ENCODE measurements at regions not wholly inside any gene's neighbourhood (a gene's known extent, or its start where the extent isn't known, plus 50 kb on each side); places are given as distances from the start of the nearest gene placed in this dataset.
A peak's percentile ranks its signal among the peaks of the same experiment; 100 is the strongest.
"Not testable (repeated sequence)": the region's sequence is repeated elsewhere in the genome, so short reads cannot be mapped to it uniquely, and the experiment has no call there.

GRCh38 chr2:215889240-215889969 lies 123.9 kb downstream of the MREG start:
- not testable (repeated sequence) for DNase-seq

- no peak for DNase-seq
Measured at GRCh38 chr2:215888680-215889079, 124.7 kb downstream of the MREG start.

- no peak for DNase-seq
Measured at GRCh38 chr2:215887303-215887702, 126.0 kb downstream of the MREG start.

- DNase-seq = peak; percentile 30
Measured at GRCh38 chr2:215886022-215886421, 127.3 kb downstream of the MREG start.

GRCh38 chr2:215885536-215885935 lies 127.8 kb downstream of the MREG start:
- peak; percentile 74 for DNase-seq

GRCh38 chr2:215884451-215885087 lies 128.8 kb downstream of the MREG start:
- DNase-seq = peak; percentile 82

- no peak for DNase-seq
Measured at GRCh38 chr2:215883799-215884198, 129.6 kb downstream of the MREG start.

- peak; percentile 78 for DNase-seq
Measured at GRCh38 chr2:215882689-215883088, 130.7 kb downstream of the MREG start.

- peak; percentile 68 for DNase-seq
Measured at GRCh38 chr2:215881582-215881981, 131.8 kb downstream of the MREG start.

- no peak for DNase-seq
Measured at GRCh38 chr2:215880970-215881369, 132.4 kb downstream of the MREG start.

GRCh38 chr2:215879977-215880940 lies 133.1 kb downstream of the MREG start:
- no peak for DNase-seq

- no peak for DNase-seq
Measured at GRCh38 chr2:215879331-215879730, 134.0 kb downstream of the MREG start.

GRCh38 chr2:215878476-215879063 lies 134.8 kb downstream of the MREG start:
- DNase-seq = peak; percentile 73

GRCh38 chr2:215876937-215877238 lies 136.5 kb downstream of the MREG start:
- DNase-seq = no peak

- DNase-seq = no peak
Measured at GRCh38 chr2:215876139-215876936, 137.0 kb downstream of the MREG start.

- no peak for DNase-seq
Measured at GRCh38 chr2:215874418-215874817, 138.9 kb downstream of the MREG start.

GRCh38 chr2:215870986-215871385 lies 142.4 kb downstream of the MREG start:
- DNase-seq = no peak

GRCh38 chr2:215870088-215870490 lies 143.3 kb downstream of the MREG start:
- peak; percentile 87 for DNase-seq

GRCh38 chr2:215868846-215869543 lies 144.4 kb downstream of the MREG start:
- peak; percentile 45 for DNase-seq

- no peak for DNase-seq
Measured at GRCh38 chr2:215866606-215867005, 146.7 kb downstream of the MREG start.

- no peak for DNase-seq
Measured at GRCh38 chr2:215863687-215864086, 149.7 kb downstream of the MREG start.

GRCh38 chr2:215862351-215862771 lies 151.0 kb downstream of the MREG start:
- no peak for DNase-seq
